ENCODE measurements at regions not wholly inside any gene's neighbourhood (a gene's known extent, or its start where the extent isn't known, plus 50 kb on each side); places are given as distances from the start of the nearest gene placed in this dataset.

DNA sequence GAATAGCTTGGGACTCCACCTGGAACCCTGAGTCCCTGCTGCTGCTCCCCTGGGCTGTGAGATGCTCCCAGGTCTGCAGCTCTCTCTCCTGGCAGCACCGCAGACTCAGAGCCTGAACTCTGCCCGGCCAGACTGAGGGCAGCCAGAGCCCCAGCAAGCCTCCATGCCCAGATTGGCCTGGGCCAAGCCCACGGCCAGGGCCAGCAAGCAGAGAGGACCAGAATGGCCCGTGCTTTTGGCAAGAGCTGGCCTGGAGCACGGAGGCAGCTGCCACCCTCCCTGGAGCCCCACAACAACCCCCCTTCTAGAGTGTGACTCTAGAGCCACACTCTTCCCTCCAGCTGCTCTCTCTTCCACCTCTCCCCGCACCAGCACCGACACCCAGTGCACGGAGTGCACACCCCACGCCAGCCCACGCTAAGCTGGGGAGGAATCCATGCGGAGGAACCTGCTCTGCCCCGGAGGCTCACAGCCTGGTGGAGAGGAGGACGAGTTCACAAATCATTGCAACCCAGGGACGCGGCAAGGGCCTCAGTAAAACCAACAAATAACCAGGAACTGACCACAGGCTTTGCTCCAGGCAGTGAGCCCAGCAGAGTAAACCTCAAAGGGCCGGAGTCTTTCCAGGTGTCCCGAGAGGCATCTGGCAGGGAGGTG, 110.3 kb downstream of the HMX1 start:
- no peak for TF ChIP-seq ZC3H10 (CRISPR knock-in tag; IDR thresholded peaks at IDR 0.05)
- no peak for TF ChIP-seq ZFP30 (CRISPR knock-in tag; IDR thresholded peaks at IDR 0.05)
- no peak for TF ChIP-seq ZFP3 (CRISPR knock-in tag; IDR thresholded peaks at IDR 0.05)
- no peak for TF ChIP-seq RARB (CRISPR knock-in tag; IDR thresholded peaks at IDR 0.05)
- TF ChIP-seq, protein P1, sequence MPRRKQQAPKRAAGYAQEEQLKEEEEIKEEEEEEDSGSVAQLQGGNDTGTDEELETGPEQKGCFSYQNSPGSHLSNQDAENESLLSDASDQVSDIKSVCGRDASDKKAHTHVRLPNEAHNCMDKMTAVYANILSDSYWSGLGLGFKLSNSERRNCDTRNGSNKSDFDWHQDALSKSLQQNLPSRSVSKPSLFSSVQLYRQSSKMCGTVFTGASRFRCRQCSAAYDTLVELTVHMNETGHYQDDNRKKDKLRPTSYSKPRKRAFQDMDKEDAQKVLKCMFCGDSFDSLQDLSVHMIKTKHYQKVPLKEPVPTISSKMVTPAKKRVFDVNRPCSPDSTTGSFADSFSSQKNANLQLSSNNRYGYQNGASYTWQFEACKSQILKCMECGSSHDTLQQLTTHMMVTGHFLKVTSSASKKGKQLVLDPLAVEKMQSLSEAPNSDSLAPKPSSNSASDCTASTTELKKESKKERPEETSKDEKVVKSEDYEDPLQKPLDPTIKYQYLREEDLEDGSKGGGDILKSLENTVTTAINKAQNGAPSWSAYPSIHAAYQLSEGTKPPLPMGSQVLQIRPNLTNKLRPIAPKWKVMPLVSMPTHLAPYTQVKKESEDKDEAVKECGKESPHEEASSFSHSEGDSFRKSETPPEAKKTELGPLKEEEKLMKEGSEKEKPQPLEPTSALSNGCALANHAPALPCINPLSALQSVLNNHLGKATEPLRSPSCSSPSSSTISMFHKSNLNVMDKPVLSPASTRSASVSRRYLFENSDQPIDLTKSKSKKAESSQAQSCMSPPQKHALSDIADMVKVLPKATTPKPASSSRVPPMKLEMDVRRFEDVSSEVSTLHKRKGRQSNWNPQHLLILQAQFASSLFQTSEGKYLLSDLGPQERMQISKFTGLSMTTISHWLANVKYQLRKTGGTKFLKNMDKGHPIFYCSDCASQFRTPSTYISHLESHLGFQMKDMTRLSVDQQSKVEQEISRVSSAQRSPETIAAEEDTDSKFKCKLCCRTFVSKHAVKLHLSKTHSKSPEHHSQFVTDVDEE (CRISPR knock-in tag; IDR thresholded peaks at IDR 0.05) = no peak
- TF ChIP-seq OSR1 (CRISPR knock-in tag; IDR thresholded peaks at IDR 0.05) = no peak
